ENCODE measurements at regions not wholly inside any gene's neighbourhood (a gene's known extent, or its start where the extent isn't known, plus 50 kb on each side); places are given as distances from the start of the nearest gene placed in this dataset.

GRCh38 chr10:117457071-117457810 lies 82.0 kb upstream of the PDZD8 start:
- TF ChIP-seq ZNF780A (CRISPR knock-in tag; IDR thresholded peaks at IDR 0.05) = no peak
- no peak for TF ChIP-seq ZNF785 (CRISPR knock-in tag; IDR thresholded peaks at IDR 0.05)
- no peak for TF ChIP-seq SAP30 (IDR thresholded peaks at IDR 0.05; ENCODE audit: borderline replicate concordance, insufficient read depth, low read depth, low read length, poor library complexity, severe bottlenecking)

All from K562 (cell line).